Keratinocyte (primary cell): ENCODE measurements at regions not wholly inside any gene's neighbourhood (a gene's known extent, or its start where the extent isn't known, plus 50 kb on each side); places are given as distances from the start of the nearest gene placed in this dataset.

Experiments used
- DNase-seq: peaks from one replicate; pipeline ENCODE4 v3.0.0-alpha.2; 2011; ENCODE audit warnings: low read depth, missing footprints, low spot score
- FAIRE-seq: peaks from 2 replicates; lab custom pipeline; 2011; peaks lifted over from hg19 to GRCh38; lab: Jason Lieb, UNC
- H2AFZ ChIP-seq: 2 replicates; pipeline ENCODE4 v1.6.0; 2012; ENCODE audit warnings: low read length, control low read depth, inconsistent platforms; ENCODE audit not compliant: control insufficient read depth
- H3K27ac ChIP-seq: 2 replicates; pipeline ENCODE4 v1.5.1; 2011; ENCODE audit warnings: low read length; ENCODE audit not compliant: control insufficient read depth, insufficient read depth
- H3K27me3 ChIP-seq: 3 replicates; pipeline ENCODE4 v1.6.0; 2011; ENCODE audit warnings: low read length; ENCODE audit not compliant: control insufficient read depth, insufficient read depth; ENCODE audit errors: extremely low read depth
- H3K36me3 ChIP-seq, 2 experiments: 2 replicates in 1 of 2; 3 replicates in 1 of 2; pipeline ENCODE4 v1.5.1; 2011; ENCODE audit warnings: low read length in 2 of 2, mild to moderate bottlenecking in 1 of 2; ENCODE audit not compliant: control insufficient read depth in 2 of 2, insufficient read depth in 2 of 2; ENCODE audit errors: extremely low read depth in 1 of 2
- H3K4me1 ChIP-seq: 3 replicates; pipeline ENCODE4 v1.5.1; 2011; ENCODE audit warnings: low read length; ENCODE audit not compliant: control insufficient read depth, insufficient read depth; ENCODE audit errors: extremely low read depth
- H3K4me2 ChIP-seq: 3 replicates; pipeline ENCODE4 v1.6.0; 2011; ENCODE audit warnings: low read depth, low read length; ENCODE audit not compliant: control insufficient read depth, insufficient read depth; ENCODE audit errors: extremely low read depth
- H3K4me3 ChIP-seq, 3 experiments: fragments of 200-600 bp in 1 of 3; sonication (generic) in 1 of 3; 2 replicates in 2 of 3; 3 replicates in 1 of 3; pipeline ENCODE4 v1.5.1; 2011 to 2016; ENCODE audit warnings: low read length in 3 of 3, mild to moderate bottlenecking in 3 of 3, control low read depth in 2 of 3, inconsistent platforms in 1 of 3, low read depth in 1 of 3, mixed read lengths in 1 of 3, mixed run types in 1 of 3, moderate library complexity in 1 of 3; ENCODE audit not compliant: control insufficient read depth in 2 of 3, insufficient read depth in 2 of 3; ENCODE audit errors: extremely low read depth in 1 of 3
- H3K79me2 ChIP-seq: 2 replicates; pipeline ENCODE4 v1.6.0; 2012; ENCODE audit warnings: low read length; ENCODE audit not compliant: control insufficient read depth, insufficient read depth
- H3K9ac ChIP-seq: 3 replicates; pipeline ENCODE4 v1.6.0; 2011; ENCODE audit warnings: low read length; ENCODE audit not compliant: control insufficient read depth, insufficient read depth; ENCODE audit errors: extremely low read depth
- H3K9me1 ChIP-seq: 3 replicates; pipeline ENCODE4 v1.6.0; 2011; ENCODE audit warnings: low read length; ENCODE audit not compliant: control insufficient read depth, insufficient read depth; ENCODE audit errors: extremely low read depth
- H3K9me3 ChIP-seq: 2 replicates; pipeline ENCODE4 v1.5.1; 2012; ENCODE audit warnings: low read depth, low read length; ENCODE audit not compliant: control insufficient read depth
- H4K20me1 ChIP-seq: 3 replicates; pipeline ENCODE4 v1.6.0; 2011; ENCODE audit warnings: low read length; ENCODE audit not compliant: control insufficient read depth, insufficient read depth; ENCODE audit errors: extremely low read depth
- EZH2 ChIP-seq: IDR thresholded peaks from one replicate; pipeline ENCODE4 v1.6.1; 2012; ENCODE audit warnings: inconsistent platforms, mild to moderate bottlenecking, low read length, moderate library complexity
- dilution Hi-C: fragments of 300-500 bp; cut with MboI; formaldehyde crosslinking; loops from one replicate; pipeline ENCODE4 v1.7.0; 2020; ENCODE audit warnings: low sequenced_read_pairs; ENCODE audit not compliant: extremely low pct_ligation_motif_present
- TF ChIP-seq, protein P1 (sequence below), 3 experiments: IDR thresholded peaks in 1 of 3; conservative IDR thresholded peaks in 1 of 3; optimal IDR thresholded peaks in 1 of 3; 2 replicates in 2 of 3; 3 replicates in 1 of 3; pipeline versions ENCODE3 to v1.5.1; 2011; ENCODE audit warnings: low read length in 3 of 3, mild to moderate bottlenecking in 3 of 3, moderate library complexity in 2 of 3, control low read depth in 1 of 3, inconsistent platforms in 1 of 3; ENCODE audit not compliant: insufficient read depth in 2 of 3; ENCODE audit errors: extremely low read depth in 1 of 3

DNA sequence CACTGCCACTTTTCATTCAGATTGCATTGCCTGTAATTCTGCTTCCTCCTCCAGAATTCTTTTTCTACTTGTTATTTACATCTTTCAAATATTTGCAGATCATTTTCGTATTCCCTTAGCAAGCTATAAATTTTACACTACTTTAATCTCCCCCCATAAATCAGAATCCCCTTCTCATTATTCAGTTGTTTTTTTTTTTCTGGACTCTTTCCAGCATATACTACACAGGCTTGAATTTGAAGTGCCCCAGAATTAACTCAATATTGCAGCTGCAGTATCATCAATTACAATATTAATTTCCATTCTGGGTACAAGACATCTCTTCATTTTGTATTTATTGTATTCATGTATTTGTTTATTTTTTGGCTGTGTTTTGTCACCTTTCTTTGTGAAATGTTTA, 1494.3 kb downstream of the AMY1C start:
- dilution Hi-C loops: no loop called here

DNA sequence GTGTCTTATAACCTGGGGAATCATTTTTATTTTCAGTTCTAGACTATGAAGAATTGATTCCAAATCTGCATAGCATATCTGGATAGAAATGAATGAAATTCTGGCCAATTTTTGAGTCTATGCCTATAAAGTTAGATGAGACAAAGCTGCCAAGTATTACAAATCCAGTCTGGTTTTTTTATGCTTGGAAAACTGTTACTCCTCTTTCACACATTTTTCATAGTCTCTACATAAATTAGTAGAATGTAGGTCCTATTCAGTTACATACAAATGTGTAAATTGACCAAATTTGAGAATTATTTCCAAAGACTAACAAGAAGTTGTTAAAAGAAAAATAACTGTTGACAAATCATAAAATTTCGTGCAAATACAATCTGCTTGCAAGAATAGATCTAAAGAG, 1505.2 kb downstream of the AMY1C start:
- H3K9me3 ChIP-seq: no peaks in the 10 kb centered on the region
- no peak overlapping the region for H3K4me3 ChIP-seq
- DNase-seq: no peak
- no peaks in the 10 kb centered on the region for H3K79me2 ChIP-seq
- dilution Hi-C loops: no loop called here
- no peak overlapping the region for H3K27ac ChIP-seq
- H3K9me1 ChIP-seq: no peaks in the 10 kb centered on the region
- H2AFZ ChIP-seq: no peak overlapping the region
- TF ChIP-seq, protein P1, sequence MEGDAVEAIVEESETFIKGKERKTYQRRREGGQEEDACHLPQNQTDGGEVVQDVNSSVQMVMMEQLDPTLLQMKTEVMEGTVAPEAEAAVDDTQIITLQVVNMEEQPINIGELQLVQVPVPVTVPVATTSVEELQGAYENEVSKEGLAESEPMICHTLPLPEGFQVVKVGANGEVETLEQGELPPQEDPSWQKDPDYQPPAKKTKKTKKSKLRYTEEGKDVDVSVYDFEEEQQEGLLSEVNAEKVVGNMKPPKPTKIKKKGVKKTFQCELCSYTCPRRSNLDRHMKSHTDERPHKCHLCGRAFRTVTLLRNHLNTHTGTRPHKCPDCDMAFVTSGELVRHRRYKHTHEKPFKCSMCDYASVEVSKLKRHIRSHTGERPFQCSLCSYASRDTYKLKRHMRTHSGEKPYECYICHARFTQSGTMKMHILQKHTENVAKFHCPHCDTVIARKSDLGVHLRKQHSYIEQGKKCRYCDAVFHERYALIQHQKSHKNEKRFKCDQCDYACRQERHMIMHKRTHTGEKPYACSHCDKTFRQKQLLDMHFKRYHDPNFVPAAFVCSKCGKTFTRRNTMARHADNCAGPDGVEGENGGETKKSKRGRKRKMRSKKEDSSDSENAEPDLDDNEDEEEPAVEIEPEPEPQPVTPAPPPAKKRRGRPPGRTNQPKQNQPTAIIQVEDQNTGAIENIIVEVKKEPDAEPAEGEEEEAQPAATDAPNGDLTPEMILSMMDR (optimal IDR thresholded peaks at IDR 0.05 in 1 of 3, IDR thresholded peaks at IDR 0.05 in 1 of 3, conservative IDR thresholded peaks at IDR 0.05 in 1 of 3; ENCODE audit: extremely low read depth in 1 of 3, insufficient read depth in 2 of 3, low read length in 3 of 3): no peak
- TF ChIP-seq EZH2: no peak
- no peaks in the 10 kb centered on the region for H3K36me3 ChIP-seq
- no peaks in the 10 kb centered on the region for H4K20me1 ChIP-seq
- no peak overlapping the region for H3K9ac ChIP-seq
- no peak for FAIRE-seq
- H3K27me3 ChIP-seq: no peaks in the 10 kb centered on the region
- H3K4me2 ChIP-seq: no peak overlapping the region
- H3K4me1 ChIP-seq: no peaks in the 10 kb centered on the region

More for the DNA sequence above, 1494.3 kb downstream of the AMY1C start:
- DNase-seq (no peak), FAIRE-seq (no peak)
- Histone ChIP-seq H3K27me3 (no peaks in the 10 kb centered on the region), H3K79me2 (no peaks in the 10 kb centered on the region), H3K9me1 (no peaks in the 10 kb centered on the region), H2AFZ (no peak overlapping the region), H3K4me3 (no peak overlapping the region), H3K4me2 (no peak overlapping the region), H3K27ac (no peak overlapping the region), H4K20me1 (no peaks in the 10 kb centered on the region), H3K9ac (no peak overlapping the region), H3K4me1 (no peaks in the 10 kb centered on the region), H3K9me3 (no peaks in the 10 kb centered on the region), H3K36me3 (no peaks in the 10 kb centered on the region)
- TF ChIP-seq, protein P1 (optimal IDR thresholded peaks at IDR 0.05 in 1 of 3, IDR thresholded peaks at IDR 0.05 in 1 of 3, conservative IDR thresholded peaks at IDR 0.05 in 1 of 3; ENCODE audit: extremely low read depth in 1 of 3, insufficient read depth in 2 of 3, low read length in 3 of 3): no peak
- TF ChIP-seq EZH2: no peak
